ENCODE measurements at regions not wholly inside any gene's neighbourhood (a gene's known extent, or its start where the extent isn't known, plus 50 kb on each side); places are given as distances from the start of the nearest gene placed in this dataset.

- TF ChIP-seq CTCF (IDR thresholded peaks at IDR 0.05; ENCODE audit: poor library complexity) (no peak), EZH2 (IDR thresholded peaks at IDR 0.05; ENCODE audit: borderline replicate concordance) (no peak), EZH2phosphoT487 (IDR thresholded peaks at IDR 0.05; ENCODE audit: low read depth, severe bottlenecking, unreplicated experiment) (no peak)
These were observed 117.2 kb upstream of the MSX2 start for GRCh38 chr5:174607205-174607604.
